ENCODE measurements at regions not wholly inside any gene's neighbourhood (a gene's known extent, or its start where the extent isn't known, plus 50 kb on each side); places are given as distances from the start of the nearest gene placed in this dataset.

DNA sequence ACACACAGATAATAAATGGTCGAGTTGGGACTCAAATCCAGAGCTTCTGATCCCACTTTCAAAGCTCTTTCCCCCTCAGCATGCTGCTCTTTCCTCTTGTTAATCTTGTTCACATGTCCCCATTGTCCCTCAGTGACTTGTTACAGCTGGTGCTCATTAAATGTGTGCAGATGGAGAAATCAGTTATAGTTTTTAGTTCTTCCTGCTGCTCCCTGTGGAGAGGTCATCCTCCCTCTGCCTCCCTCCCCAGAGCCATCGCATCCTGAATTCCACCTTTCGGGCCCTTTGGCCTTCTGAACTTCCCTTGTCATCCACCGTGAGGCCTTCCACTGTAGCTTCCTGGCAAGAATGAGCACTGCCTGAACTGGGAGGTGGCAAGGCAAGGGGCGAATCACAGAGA, 179.6 kb downstream of the WSCD1 start:
- TF ChIP-seq, protein P1, sequence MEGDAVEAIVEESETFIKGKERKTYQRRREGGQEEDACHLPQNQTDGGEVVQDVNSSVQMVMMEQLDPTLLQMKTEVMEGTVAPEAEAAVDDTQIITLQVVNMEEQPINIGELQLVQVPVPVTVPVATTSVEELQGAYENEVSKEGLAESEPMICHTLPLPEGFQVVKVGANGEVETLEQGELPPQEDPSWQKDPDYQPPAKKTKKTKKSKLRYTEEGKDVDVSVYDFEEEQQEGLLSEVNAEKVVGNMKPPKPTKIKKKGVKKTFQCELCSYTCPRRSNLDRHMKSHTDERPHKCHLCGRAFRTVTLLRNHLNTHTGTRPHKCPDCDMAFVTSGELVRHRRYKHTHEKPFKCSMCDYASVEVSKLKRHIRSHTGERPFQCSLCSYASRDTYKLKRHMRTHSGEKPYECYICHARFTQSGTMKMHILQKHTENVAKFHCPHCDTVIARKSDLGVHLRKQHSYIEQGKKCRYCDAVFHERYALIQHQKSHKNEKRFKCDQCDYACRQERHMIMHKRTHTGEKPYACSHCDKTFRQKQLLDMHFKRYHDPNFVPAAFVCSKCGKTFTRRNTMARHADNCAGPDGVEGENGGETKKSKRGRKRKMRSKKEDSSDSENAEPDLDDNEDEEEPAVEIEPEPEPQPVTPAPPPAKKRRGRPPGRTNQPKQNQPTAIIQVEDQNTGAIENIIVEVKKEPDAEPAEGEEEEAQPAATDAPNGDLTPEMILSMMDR (IDR thresholded peaks at IDR 0.05; ENCODE audit: borderline replicate concordance): no peak
- intact Hi-C loops (cut with micrococcal nuclease): no loop called here
- DNase-seq: no peak

DNA sequence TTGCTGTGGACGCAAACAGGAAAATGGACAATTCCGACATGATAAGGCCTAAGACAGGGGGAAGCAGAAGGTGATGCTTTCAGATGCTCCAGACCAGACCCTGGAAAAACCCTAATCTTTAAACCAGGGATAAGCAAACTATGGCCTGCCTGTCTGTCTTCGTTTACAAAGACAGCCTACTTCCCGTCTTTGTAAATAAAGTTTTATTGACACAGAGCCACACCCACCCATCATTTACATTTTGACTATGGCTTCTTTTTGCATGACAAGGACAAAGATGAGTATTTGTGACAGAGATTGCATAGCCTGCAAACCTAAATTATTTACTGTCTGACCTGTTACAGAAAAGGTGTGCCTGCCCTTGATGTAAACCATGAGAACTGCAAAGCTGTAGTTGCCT, 177.9 kb downstream of the WSCD1 start:
- no peak for DNase-seq
- intact Hi-C loops (cut with micrococcal nuclease): no loop called here
- Histone ChIP-seq H3K4me1 (no peaks in the 10 kb centered on the region), H3K4me3 (no peak overlapping the region), H3K9me3 (replicated peaks) (no peaks in the 10 kb centered on the region), H3K36me3 (no peaks in the 10 kb centered on the region), H3K27ac (replicated peaks) (no peak overlapping the region), H3K27me3 (ENCODE audit: low read depth) (peaks cover 46% of the 10 kb centered on the region)
- TF ChIP-seq, protein P1 (IDR thresholded peaks at IDR 0.05; ENCODE audit: borderline replicate concordance): no peak

More for the DNA sequence above, 179.6 kb downstream of the WSCD1 start:
- Histone ChIP-seq H3K36me3 (no peaks in the 10 kb centered on the region), H3K4me3 (no peak overlapping the region), H3K27ac (replicated peaks) (no peak overlapping the region), H3K4me1 (no peaks in the 10 kb centered on the region), H3K27me3 (ENCODE audit: low read depth) (peaks cover 30% of the 10 kb centered on the region), H3K9me3 (replicated peaks) (no peaks in the 10 kb centered on the region)

DNA sequence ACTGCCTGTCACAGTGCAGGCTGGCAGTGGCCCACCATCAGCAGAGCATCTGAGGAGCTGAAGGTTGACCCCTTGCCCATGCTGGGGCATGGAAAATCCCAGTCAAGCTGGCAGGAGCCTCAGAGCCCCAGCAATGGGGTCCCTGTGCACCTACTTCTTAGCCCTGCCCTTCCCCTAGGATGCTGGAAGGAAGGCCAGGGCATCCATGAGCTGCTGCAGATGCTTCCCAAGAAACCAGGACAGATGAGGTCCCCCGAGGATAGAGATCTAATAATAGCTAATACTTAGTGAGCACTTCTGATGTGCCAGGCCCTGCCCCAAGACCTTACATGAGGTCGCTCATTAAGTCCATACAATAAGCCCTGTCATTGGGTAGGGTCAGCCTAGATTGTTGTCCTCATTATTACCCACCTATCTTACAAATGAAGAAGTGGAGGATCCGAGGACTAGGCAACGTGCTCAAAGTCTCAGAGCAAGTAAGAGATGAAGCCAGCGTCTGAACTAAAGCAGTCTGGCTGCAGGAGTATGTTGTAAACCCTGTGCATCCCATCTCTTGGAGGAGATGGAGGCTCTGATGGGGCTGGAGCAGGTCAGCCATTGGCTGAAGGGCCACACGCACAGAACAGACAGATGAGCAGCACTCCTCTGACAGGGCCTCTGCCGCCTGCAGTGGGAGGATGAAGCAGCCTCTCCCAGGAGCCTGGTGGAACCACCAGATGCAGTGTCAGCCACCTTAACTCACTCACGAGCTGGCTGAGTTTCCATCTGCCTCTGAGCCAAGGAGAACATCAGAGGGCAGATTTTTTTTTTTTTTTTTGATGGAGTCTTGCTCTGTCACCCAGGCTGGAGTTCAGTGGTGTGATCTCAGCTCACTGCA, 175.4 kb downstream of the WSCD1 start:
- Histone ChIP-seq H3K4me1 (no peaks in the 10 kb centered on the region), H3K9me3 (replicated peaks) (no peaks in the 10 kb centered on the region), H3K36me3 (no peaks in the 10 kb centered on the region), H3K27ac (replicated peaks) (no peak overlapping the region), H3K4me3 (no peak overlapping the region), H3K27me3 (ENCODE audit: low read depth) (peaks cover 64% of the 10 kb centered on the region)
- TF ChIP-seq, protein P1 (IDR thresholded peaks at IDR 0.05; ENCODE audit: borderline replicate concordance): no peak
- no peak for DNase-seq
- intact Hi-C loops (cut with micrococcal nuclease): no loop called here

DNA sequence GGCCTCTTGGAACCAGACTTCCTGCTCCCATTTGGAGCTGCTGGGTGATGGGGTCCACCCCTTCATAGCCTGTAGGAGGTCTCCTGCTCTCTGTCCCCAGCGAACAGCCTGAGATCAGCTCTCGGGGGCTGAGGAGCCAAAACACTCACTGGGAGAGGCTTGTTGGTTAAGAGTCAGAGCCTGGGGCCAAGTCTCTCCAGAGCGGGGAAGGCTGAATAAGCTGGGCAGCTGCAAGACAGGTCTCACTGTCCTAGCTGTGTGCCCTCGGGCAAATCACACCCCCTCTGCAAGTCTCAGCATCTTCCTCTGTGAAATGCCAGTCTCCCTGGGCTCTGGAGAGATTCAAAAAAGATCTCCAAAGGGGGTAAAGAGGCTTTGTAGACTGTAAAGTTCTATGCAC, 174.6 kb downstream of the WSCD1 start:
- no peaks in the 10 kb centered on the region for H3K36me3 ChIP-seq
- TF ChIP-seq, protein P1 (IDR thresholded peaks at IDR 0.05; ENCODE audit: borderline replicate concordance): no peak
- H3K27me3 ChIP-seq (ENCODE audit: low read depth): peaks cover 64% of the 10 kb centered on the region
- intact Hi-C loops (cut with micrococcal nuclease): no loop called here
- H3K9me3 ChIP-seq (replicated peaks): no peaks in the 10 kb centered on the region
- DNase-seq: no peak
- H3K4me1 ChIP-seq: no peaks in the 10 kb centered on the region
- H3K4me3 ChIP-seq: no peak overlapping the region
- H3K27ac ChIP-seq (replicated peaks): no peak overlapping the region

DNA sequence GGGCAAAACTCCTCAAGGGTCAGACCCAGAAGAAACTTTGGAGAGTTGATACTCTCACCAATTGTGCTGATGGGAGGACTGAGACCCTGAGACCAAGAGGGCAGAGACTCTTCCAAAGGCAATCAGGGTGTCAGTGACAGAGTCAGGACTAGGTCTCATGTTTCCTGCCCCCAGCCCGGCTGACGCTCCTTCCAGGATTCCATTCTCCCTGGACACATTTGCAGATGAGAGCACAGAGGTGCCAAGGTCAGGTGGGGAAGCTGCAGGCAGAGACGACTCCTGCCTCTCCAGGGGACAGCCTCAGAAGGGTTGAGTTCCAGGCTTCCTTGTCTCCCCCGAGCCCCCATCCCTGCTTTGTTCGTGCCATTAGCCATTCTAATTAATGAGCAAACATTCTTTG, 174.1 kb downstream of the WSCD1 start:
- Histone ChIP-seq H3K27me3 (ENCODE audit: low read depth) (peaks cover 68% of the 10 kb centered on the region), H3K27ac (replicated peaks) (no peak overlapping the region), H3K9me3 (replicated peaks) (no peaks in the 10 kb centered on the region), H3K4me3 (no peak overlapping the region), H3K36me3 (no peaks in the 10 kb centered on the region), H3K4me1 (no peaks in the 10 kb centered on the region)
- intact Hi-C loops (cut with micrococcal nuclease): no loop called here
- TF ChIP-seq, protein P1 (IDR thresholded peaks at IDR 0.05; ENCODE audit: borderline replicate concordance): no peak
- no peak for DNase-seq
